ENCODE measurements at regions not wholly inside any gene's neighbourhood (a gene's known extent, or its start where the extent isn't known, plus 50 kb on each side); places are given as distances from the start of the nearest gene placed in this dataset.
A peak's percentile ranks its signal among the peaks of the same experiment; 100 is the strongest.

DNA sequence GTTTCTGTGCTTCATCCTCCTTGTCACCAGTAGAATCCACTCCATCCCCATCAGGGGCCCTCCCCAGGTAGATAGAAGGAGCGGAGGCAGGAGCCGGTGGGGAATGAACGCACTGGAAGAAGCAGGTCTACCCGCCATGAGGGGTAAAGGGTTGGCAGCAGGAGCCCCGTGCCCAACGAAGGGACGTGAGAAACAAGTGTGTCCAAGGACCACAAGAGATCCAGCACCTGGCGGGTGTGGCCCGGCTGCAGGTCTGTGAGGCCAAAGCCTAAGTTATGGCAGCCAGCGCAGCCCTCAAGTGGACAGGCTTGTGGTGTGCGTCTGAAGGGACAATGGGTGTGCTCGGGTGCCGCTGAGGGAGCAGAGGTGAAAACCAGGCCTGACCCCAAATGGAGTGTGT lies 94.3 kb downstream of the IRX2 start:
- H3K27me3 Mint-ChIP-seq (ENCODE audit: low read depth, poor library complexity) = peaks cover 50% of the 10 kb centered on the region
- H3K4me1 Mint-ChIP-seq = peaks cover 63% of the 10 kb centered on the region

DNA sequence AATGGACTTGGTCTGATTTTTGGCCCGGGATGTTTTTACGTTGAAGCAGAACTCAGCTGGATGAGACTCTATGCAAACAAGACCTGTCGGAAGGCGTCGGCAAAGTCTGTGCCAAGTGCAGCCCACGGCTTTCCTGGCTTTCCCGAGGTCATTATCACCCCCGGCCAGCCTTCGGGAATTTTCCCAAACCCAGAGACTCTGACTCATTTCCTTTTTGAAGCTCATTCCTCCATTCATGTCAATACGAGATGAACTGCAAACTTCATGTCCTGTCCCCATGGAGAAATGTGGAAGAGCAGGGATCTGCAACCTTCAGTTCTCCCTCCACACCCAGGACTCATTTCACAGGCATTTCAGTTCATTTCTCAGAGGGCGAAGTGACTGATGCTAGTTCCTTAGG lies 95.3 kb downstream of the IRX2 start:
- H3K27me3 Mint-ChIP-seq (ENCODE audit: low read depth, poor library complexity) = peaks cover 47% of the 10 kb centered on the region
- H3K4me1 Mint-ChIP-seq = peaks cover 61% of the 10 kb centered on the region
- no peak for DNase-seq

More for the DNA sequence above, 94.3 kb downstream of the IRX2 start:
- Mint-ChIP-seq H3K9me3 (peaks cover 3% of the 10 kb centered on the region), H3K36me3 (ENCODE audit: low read depth) (no peaks in the 10 kb centered on the region), H3K4me3 (no peak overlapping the region), H3K27ac (no peak overlapping the region)
- DNase-seq = no peak
- TF ChIP-seq, protein P1, sequence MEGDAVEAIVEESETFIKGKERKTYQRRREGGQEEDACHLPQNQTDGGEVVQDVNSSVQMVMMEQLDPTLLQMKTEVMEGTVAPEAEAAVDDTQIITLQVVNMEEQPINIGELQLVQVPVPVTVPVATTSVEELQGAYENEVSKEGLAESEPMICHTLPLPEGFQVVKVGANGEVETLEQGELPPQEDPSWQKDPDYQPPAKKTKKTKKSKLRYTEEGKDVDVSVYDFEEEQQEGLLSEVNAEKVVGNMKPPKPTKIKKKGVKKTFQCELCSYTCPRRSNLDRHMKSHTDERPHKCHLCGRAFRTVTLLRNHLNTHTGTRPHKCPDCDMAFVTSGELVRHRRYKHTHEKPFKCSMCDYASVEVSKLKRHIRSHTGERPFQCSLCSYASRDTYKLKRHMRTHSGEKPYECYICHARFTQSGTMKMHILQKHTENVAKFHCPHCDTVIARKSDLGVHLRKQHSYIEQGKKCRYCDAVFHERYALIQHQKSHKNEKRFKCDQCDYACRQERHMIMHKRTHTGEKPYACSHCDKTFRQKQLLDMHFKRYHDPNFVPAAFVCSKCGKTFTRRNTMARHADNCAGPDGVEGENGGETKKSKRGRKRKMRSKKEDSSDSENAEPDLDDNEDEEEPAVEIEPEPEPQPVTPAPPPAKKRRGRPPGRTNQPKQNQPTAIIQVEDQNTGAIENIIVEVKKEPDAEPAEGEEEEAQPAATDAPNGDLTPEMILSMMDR (IDR thresholded peaks at IDR 0.05) = no peak

DNA sequence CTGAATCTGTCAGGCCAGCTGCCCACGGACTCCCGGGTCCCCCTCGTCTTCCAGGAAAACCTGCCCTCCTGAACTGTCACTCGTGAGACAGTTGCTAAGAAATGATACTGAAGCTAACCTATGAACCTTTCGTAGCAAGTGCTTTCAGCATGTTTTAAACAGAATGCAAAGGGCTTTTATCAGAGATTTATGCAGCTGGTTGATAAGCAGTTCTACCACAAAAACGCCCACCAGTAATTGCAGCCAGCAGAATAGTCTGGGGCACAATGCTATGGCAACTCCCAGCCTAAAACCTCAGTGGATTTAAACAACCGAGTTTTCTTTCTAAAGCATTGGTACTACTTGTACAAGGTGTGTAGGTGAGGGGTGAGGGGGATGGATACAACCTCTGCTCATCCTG lies 97.5 kb downstream of the IRX2 start:
- Mint-ChIP-seq H3K27me3 (ENCODE audit: low read depth, poor library complexity) (peaks cover 51% of the 10 kb centered on the region), H3K4me1 (peaks cover 39% of the 10 kb centered on the region), H3K4me3 (no peak overlapping the region), H3K27ac (no peak overlapping the region), H3K9me3 (peaks cover 3% of the 10 kb centered on the region), H3K36me3 (ENCODE audit: low read depth) (no peaks in the 10 kb centered on the region)
- TF ChIP-seq, protein P1 (IDR thresholded peaks at IDR 0.05) = no peak
- no peak for DNase-seq

More for the DNA sequence above, 95.3 kb downstream of the IRX2 start:
- peaks cover 3% of the 10 kb centered on the region for H3K9me3 Mint-ChIP-seq
- TF ChIP-seq, protein P1 (IDR thresholded peaks at IDR 0.05) = no peak
- H3K4me3 Mint-ChIP-seq = no peak overlapping the region
- no peaks in the 10 kb centered on the region for H3K36me3 Mint-ChIP-seq (ENCODE audit: low read depth)
- peak overlapping the region; percentile 42 for H3K27ac Mint-ChIP-seq

DNA sequence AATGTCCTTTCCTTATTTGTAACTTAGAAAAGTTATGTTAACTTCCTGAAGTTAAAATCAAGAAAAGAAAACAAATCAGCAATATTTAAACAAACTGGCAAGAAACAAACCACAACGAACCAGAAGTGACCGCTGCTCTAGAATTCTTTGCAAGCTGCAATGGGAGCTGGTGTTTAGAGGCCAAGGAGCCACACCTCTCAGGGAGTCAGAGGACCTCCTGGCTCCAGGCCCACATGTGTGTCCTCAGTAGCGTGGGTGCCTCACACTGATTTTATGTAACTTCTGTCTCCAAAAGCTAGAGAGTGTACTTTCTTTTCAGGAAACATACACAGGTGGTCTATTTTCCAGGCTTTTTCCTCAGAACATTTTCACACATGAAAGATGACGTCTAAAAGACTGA lies 100.4 kb downstream of the IRX2 start:
- no peak for DNase-seq
- TF ChIP-seq, protein P1 (IDR thresholded peaks at IDR 0.05) = no peak
- Mint-ChIP-seq H3K4me1 (peaks cover 39% of the 10 kb centered on the region), H3K27me3 (ENCODE audit: low read depth, poor library complexity) (peaks cover 70% of the 10 kb centered on the region), H3K9me3 (no peaks in the 10 kb centered on the region), H3K4me3 (no peak overlapping the region), H3K36me3 (ENCODE audit: low read depth) (no peaks in the 10 kb centered on the region), H3K27ac (no peak overlapping the region)

DNA sequence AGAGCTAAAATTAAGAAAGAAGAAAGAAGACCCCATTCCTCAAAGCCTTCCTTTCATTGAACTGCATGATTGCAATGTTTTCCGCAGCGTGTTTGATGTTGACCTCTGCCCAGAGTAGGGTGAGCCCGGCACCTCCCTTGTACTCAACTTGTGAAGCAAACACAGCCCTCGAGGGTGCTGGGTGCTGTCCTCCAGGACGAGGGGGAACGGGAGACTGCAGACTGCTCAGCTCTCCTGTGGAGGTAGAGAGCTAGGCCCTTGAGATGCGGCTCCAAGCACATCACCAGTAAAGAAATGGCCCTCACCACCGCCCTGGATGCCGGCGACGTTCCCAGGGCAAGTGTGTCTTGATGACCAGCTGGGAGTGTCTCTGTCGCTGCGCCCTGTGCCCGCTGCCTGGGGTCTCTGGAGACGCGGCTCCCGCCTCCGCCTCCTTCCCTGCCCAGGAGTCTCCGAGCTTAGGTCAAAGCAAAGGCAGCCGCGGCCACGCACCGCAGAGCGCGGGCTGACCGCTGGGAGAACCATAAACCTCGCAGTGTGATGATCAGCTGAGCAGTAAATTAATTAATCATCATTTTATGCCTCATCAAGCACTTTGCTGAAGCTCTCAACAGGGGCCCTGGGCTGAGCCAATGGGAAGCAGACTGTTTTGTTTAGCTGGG lies 108.7 kb downstream of the IRX2 start:
- Mint-ChIP-seq H3K4me3 (peak overlapping the region; percentile 63), H3K36me3 (ENCODE audit: low read depth) (no peaks in the 10 kb centered on the region), H3K27ac (peak overlapping the region; percentile 57), H3K27me3 (ENCODE audit: low read depth, poor library complexity) (peaks cover 51% of the 10 kb centered on the region), H3K4me1 (peaks cover 56% of the 10 kb centered on the region), H3K9me3 (no peaks in the 10 kb centered on the region)
- peak; percentile 81 for DNase-seq
- TF ChIP-seq, protein P1 (IDR thresholded peaks at IDR 0.05) = no peak

DNA sequence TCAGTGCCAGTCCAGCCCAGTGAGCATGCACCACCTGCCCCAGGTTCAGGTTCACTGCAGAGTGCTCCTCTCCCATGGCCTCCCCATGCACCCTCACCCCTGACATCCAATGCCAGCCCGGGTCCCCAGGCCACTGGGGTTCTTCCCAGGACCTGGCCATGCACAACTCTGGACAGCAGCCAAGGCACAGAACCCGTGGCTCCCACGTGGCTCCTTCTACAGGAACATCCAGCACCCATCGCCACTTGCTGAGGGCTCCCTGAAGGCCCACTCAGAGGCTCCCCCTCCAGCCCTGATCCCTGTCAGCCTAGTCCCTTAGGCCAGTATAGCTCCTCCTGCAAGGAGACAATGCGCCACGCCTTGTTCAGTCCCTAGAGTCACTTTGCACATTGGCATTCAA lies 110.8 kb downstream of the IRX2 start:
- Mint-ChIP-seq H3K36me3 (ENCODE audit: low read depth) (no peaks in the 10 kb centered on the region), H3K9me3 (no peaks in the 10 kb centered on the region), H3K27ac (no peak overlapping the region), H3K4me1 (peaks cover 50% of the 10 kb centered on the region), H3K4me3 (no peak overlapping the region), H3K27me3 (ENCODE audit: low read depth, poor library complexity) (peaks cover 38% of the 10 kb centered on the region)
- DNase-seq = no peak
- TF ChIP-seq, protein P1 (IDR thresholded peaks at IDR 0.05) = no peak
